ENCODE measurements at regions not wholly inside any gene's neighbourhood (a gene's known extent, or its start where the extent isn't known, plus 50 kb on each side); places are given as distances from the start of the nearest gene placed in this dataset.

DNA sequence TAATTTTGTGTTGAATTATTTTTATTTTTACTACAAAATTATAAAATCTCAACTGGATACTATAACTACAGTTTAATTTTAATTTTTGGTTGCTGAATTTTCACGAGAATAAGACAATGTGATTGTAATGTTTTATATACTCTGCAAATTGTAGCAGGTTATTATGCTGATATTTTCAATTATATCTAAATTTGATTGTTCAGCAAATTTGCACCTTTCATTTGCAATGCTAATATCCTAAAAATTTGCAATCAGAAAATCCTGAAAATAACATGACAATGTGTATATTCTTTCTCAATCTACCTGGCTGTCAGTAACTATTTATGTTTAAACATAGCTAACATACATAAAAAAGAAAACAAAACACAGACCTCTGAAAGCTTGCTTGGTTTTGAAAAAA, 932.2 kb upstream of the LRFN5 start:
- no peaks in the 10 kb centered on the region for H3K27me3 ChIP-seq (ENCODE audit: insufficient read depth, low read depth, low read length)
- no peaks in the 10 kb centered on the region for H3K36me3 ChIP-seq (ENCODE audit: insufficient read depth, low read length)
- H3K9me2 ChIP-seq (ENCODE audit: insufficient read depth, low read length) = no peaks in the 10 kb centered on the region

DNA sequence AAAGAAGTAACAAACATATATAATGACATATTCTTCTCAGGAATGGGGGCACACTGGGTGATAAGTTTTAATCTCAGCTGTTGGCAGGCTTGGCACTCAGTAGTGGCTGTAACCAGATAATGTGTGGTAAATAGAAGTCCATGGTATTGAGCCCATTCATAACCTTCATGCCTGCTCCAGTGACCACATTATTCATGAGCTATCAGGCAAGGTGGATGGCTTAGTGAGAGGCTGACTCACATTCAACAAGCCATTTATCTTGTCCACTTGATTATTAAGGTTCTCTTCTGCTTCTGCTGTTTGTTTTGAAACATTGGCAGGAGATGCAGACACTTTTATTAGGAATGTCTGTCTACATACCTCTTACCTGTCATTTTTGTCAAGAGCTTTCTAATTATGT, 950.4 kb upstream of the LRFN5 start:
- Histone ChIP-seq H3K9me2 (ENCODE audit: insufficient read depth, low read length) (no peaks in the 10 kb centered on the region), H3K79me2 (replicated peaks; ENCODE audit: insufficient read depth, low read length) (no peaks in the 10 kb centered on the region), H3K9ac (ENCODE audit: low read length) (no peak overlapping the region), H3K4me2 (ENCODE audit: low read length) (no peak overlapping the region), H3K4me3 (ENCODE audit: low read length) (no peak overlapping the region), H3F3A (ENCODE audit: insufficient read depth, low read length, poor library complexity, severe bottlenecking) (no peaks in the 10 kb centered on the region), H2AFZ (ENCODE audit: low read depth, low read length) (no peak overlapping the region), H3K27me3 (ENCODE audit: insufficient read depth, low read depth, low read length) (no peaks in the 10 kb centered on the region), H3K36me3 (ENCODE audit: insufficient read depth, low read length) (no peaks in the 10 kb centered on the region), H3K27ac (ENCODE audit: low read length) (no peak overlapping the region), H3K9me3 (ENCODE audit: low read length) (no peaks in the 10 kb centered on the region), H4K20me1 (ENCODE audit: insufficient read depth) (no peaks in the 10 kb centered on the region)
- no peak for TF ChIP-seq RAD21 (conservative IDR thresholded peaks at IDR 0.05)
- no peak for TF ChIP-seq CTCF (IDR thresholded peaks at IDR 0.05; ENCODE audit: poor library complexity, severe bottlenecking)
- TF ChIP-seq EP300 (conservative IDR thresholded peaks at IDR 0.05; ENCODE audit: poor library complexity, severe bottlenecking) = no peak
- TF ChIP-seq EZH2 (IDR thresholded peaks at IDR 0.05; ENCODE audit: borderline replicate concordance, insufficient read depth, low read length, poor library complexity, severe bottlenecking) = no peak
- no peak for TF ChIP-seq SMC3 (conservative IDR thresholded peaks at IDR 0.05; ENCODE audit: poor library complexity)
- TF ChIP-seq TAF1 (IDR thresholded peaks at IDR 0.05; ENCODE audit: low read depth) = no peak
- no peak for TF ChIP-seq POLR2AphosphoS5 (IDR thresholded peaks at IDR 0.05)
- TF ChIP-seq, protein P1, sequence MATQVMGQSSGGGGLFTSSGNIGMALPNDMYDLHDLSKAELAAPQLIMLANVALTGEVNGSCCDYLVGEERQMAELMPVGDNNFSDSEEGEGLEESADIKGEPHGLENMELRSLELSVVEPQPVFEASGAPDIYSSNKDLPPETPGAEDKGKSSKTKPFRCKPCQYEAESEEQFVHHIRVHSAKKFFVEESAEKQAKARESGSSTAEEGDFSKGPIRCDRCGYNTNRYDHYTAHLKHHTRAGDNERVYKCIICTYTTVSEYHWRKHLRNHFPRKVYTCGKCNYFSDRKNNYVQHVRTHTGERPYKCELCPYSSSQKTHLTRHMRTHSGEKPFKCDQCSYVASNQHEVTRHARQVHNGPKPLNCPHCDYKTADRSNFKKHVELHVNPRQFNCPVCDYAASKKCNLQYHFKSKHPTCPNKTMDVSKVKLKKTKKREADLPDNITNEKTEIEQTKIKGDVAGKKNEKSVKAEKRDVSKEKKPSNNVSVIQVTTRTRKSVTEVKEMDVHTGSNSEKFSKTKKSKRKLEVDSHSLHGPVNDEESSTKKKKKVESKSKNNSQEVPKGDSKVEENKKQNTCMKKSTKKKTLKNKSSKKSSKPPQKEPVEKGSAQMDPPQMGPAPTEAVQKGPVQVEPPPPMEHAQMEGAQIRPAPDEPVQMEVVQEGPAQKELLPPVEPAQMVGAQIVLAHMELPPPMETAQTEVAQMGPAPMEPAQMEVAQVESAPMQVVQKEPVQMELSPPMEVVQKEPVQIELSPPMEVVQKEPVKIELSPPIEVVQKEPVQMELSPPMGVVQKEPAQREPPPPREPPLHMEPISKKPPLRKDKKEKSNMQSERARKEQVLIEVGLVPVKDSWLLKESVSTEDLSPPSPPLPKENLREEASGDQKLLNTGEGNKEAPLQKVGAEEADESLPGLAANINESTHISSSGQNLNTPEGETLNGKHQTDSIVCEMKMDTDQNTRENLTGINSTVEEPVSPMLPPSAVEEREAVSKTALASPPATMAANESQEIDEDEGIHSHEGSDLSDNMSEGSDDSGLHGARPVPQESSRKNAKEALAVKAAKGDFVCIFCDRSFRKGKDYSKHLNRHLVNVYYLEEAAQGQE (IDR thresholded peaks at IDR 0.05; ENCODE audit: borderline replicate concordance) = no peak
- TF ChIP-seq MXI1 (conservative IDR thresholded peaks at IDR 0.05; ENCODE audit: poor library complexity, severe bottlenecking) = no peak

More for the DNA sequence above, 932.2 kb upstream of the LRFN5 start:
- Histone ChIP-seq H3K9me3 (ENCODE audit: low read length) (no peaks in the 10 kb centered on the region), H3K79me2 (replicated peaks; ENCODE audit: insufficient read depth, low read length) (no peaks in the 10 kb centered on the region), H3K9ac (ENCODE audit: low read length) (no peak overlapping the region), H2AFZ (ENCODE audit: low read depth, low read length) (no peak overlapping the region), H3F3A (ENCODE audit: insufficient read depth, low read length, poor library complexity, severe bottlenecking) (no peaks in the 10 kb centered on the region), H3K27ac (ENCODE audit: low read length) (no peak overlapping the region), H3K4me3 (ENCODE audit: low read length) (no peak overlapping the region), H4K20me1 (ENCODE audit: insufficient read depth) (no peaks in the 10 kb centered on the region), H3K4me2 (ENCODE audit: low read length) (no peak overlapping the region)
- no peak for TF ChIP-seq POLR2AphosphoS5 (IDR thresholded peaks at IDR 0.05)
- TF ChIP-seq, protein P1 (IDR thresholded peaks at IDR 0.05; ENCODE audit: borderline replicate concordance) = no peak
- TF ChIP-seq SMC3 (conservative IDR thresholded peaks at IDR 0.05; ENCODE audit: poor library complexity) = no peak
- TF ChIP-seq CTCF (IDR thresholded peaks at IDR 0.05; ENCODE audit: poor library complexity, severe bottlenecking) = no peak
- TF ChIP-seq TAF1 (IDR thresholded peaks at IDR 0.05; ENCODE audit: low read depth) = no peak
- no peak for TF ChIP-seq RAD21 (conservative IDR thresholded peaks at IDR 0.05)
- no peak for TF ChIP-seq EP300 (conservative IDR thresholded peaks at IDR 0.05; ENCODE audit: poor library complexity, severe bottlenecking)
- TF ChIP-seq MXI1 (conservative IDR thresholded peaks at IDR 0.05; ENCODE audit: poor library complexity, severe bottlenecking) = no peak
- no peak for TF ChIP-seq EZH2 (IDR thresholded peaks at IDR 0.05; ENCODE audit: borderline replicate concordance, insufficient read depth, low read length, poor library complexity, severe bottlenecking)

Measured in neural cell (in vitro differentiated cells).